Endothelial cell of umbilical vein (primary cell): ENCODE measurements at regions not wholly inside any gene's neighbourhood (a gene's known extent, or its start where the extent isn't known, plus 50 kb on each side); places are given as distances from the start of the nearest gene placed in this dataset.

Experiments used
- BruUV-seq: library from RNA; stranded (reverse); fragments of 400-500 nt; replicated peaks from 2 replicates; lab custom pipeline; 2021; lab: Mats Ljungman, UMichigan
- CTCF ChIA-PET: fragments of 300-600, 350-600 bp; sonication (Branson Sonifier 250); formaldehyde crosslinking; loops from one replicate; lab custom pipeline; 2021; ENCODE audit warnings: antibody characterized with exemption, inconsistent platforms; lab: Charles Lee
- POLR2A ChIA-PET: fragments of 300-600, 350-600 bp; sonication (Branson Sonifier 250); formaldehyde crosslinking; loops from one replicate; lab custom pipeline; 2021; ENCODE audit warnings: antibody characterized with exemption, inconsistent platforms; lab: Charles Lee
- DNase-seq: peaks from one replicate; pipeline ENCODE4 v3.0.0-alpha.2; 2011; ENCODE audit warnings: low read depth, low spot score
- FAIRE-seq: peaks from 2 replicates; lab custom pipeline; 2011; peaks lifted over from hg19 to GRCh38; lab: Jason Lieb, UNC
- H2AFZ ChIP-seq: 2 replicates; pipeline ENCODE4 v1.6.0; 2012; ENCODE audit warnings: low read depth, low read length, control low read depth, inconsistent platforms
- H3K27ac ChIP-seq: 2 replicates; pipeline ENCODE4 v1.5.1; 2011; ENCODE audit warnings: low read depth, mild to moderate bottlenecking, control low read depth, low read length, moderate library complexity; ENCODE audit not compliant: insufficient read depth
- H3K27me3 ChIP-seq, 2 experiments: 2 replicates each; pipeline versions ENCODE4 v1.6.0 to v1.6.1; 2011; ENCODE audit warnings: low read length in 2 of 2, mixed read lengths in 1 of 2; ENCODE audit not compliant: control insufficient read depth in 2 of 2, insufficient read depth in 2 of 2
- H3K36me3 ChIP-seq, 2 experiments: 2 replicates in 1 of 2; 3 replicates in 1 of 2; pipeline ENCODE4 v1.5.1; 2011; ENCODE audit warnings: low read length in 2 of 2, mild to moderate bottlenecking in 1 of 2, moderate library complexity in 1 of 2; ENCODE audit not compliant: control insufficient read depth in 2 of 2, insufficient read depth in 2 of 2; ENCODE audit errors: extremely low read depth in 1 of 2
- H3K4me1 ChIP-seq: 3 replicates; pipeline ENCODE4 v1.5.1; 2011; ENCODE audit warnings: mild to moderate bottlenecking, low read length; ENCODE audit not compliant: control insufficient read depth, insufficient read depth; ENCODE audit errors: extremely low read depth
- H3K4me2 ChIP-seq: 2 replicates; pipeline ENCODE4 v1.6.1; 2011; ENCODE audit warnings: low read length, control low read depth, mixed read lengths; ENCODE audit not compliant: insufficient read depth
- H3K4me3 ChIP-seq, 3 experiments: fragments of 200-600 bp in 1 of 3; sonication (generic), shearing (Covaris generic) in 1 of 3; replicated peaks in 1 of 3; 2 replicates each; pipeline ENCODE4 v1.5.1; 2011 to 2016; ENCODE audit warnings: control low read depth in 3 of 3, low read length in 3 of 3, mild to moderate bottlenecking in 2 of 3, inconsistent platforms in 1 of 3, low read depth in 1 of 3, moderate library complexity in 1 of 3; ENCODE audit not compliant: insufficient read depth in 1 of 3
- H3K79me2 ChIP-seq: 2 replicates; pipeline ENCODE4 v1.6.0; 2012; ENCODE audit warnings: low read length, inconsistent platforms; ENCODE audit not compliant: control insufficient read depth, insufficient read depth
- H3K9ac ChIP-seq: replicated peaks from 2 replicates; pipeline ENCODE3; 2011; ENCODE audit warnings: low read length, control low read depth; ENCODE audit not compliant: insufficient read depth; ENCODE audit errors: extremely low read depth
- H3K9me1 ChIP-seq: replicated peaks from 3 replicates; pipeline ENCODE4 v1.6.0; 2011; ENCODE audit warnings: mild to moderate bottlenecking, low read length; ENCODE audit not compliant: control insufficient read depth, insufficient read depth; ENCODE audit errors: extremely low read depth
- H3K9me3 ChIP-seq: replicated peaks from 2 replicates; pipeline ENCODE4 v1.5.1; 2012; ENCODE audit warnings: low read length, inconsistent platforms; ENCODE audit not compliant: control insufficient read depth, insufficient read depth
- H4K20me1 ChIP-seq: replicated peaks from 2 replicates; pipeline ENCODE3; 2011; ENCODE audit warnings: mild to moderate bottlenecking, low read length; ENCODE audit not compliant: control insufficient read depth, insufficient read depth; ENCODE audit errors: extremely low read depth
- CTCF ChIP-seq, 2 donors: IDR thresholded peaks; 1 replicate in 1 of 2; 2 replicates in 1 of 2; pipeline ENCODE4 v1.5.1; 2011; ENCODE audit warnings: low read length in 2 of 2, mild to moderate bottlenecking in 2 of 2, moderate library complexity in 2 of 2, control low read depth in 1 of 2, inconsistent platforms in 1 of 2, low read depth in 1 of 2; ENCODE audit not compliant: insufficient read depth in 1 of 2; ENCODE audit errors: extremely low read depth in 1 of 2
- EZH2 ChIP-seq: IDR thresholded peaks from 2 replicates; pipeline ENCODE4 v1.6.1; 2012; ENCODE audit warnings: borderline replicate concordance, low read depth, mild to moderate bottlenecking, moderate library complexity, low read length, inconsistent platforms; ENCODE audit not compliant: severe bottlenecking
- FOS ChIP-seq: IDR thresholded peaks from 2 replicates; pipeline ENCODE4 v1.6.1; 2011; ENCODE audit warnings: mild to moderate bottlenecking, low read length, moderate library complexity, borderline replicate concordance; ENCODE audit not compliant: insufficient read depth
- GATA2 ChIP-seq: IDR thresholded peaks from 2 replicates; pipeline ENCODE4 v1.7.0; 2011; ENCODE audit warnings: low read depth, mild to moderate bottlenecking, moderate library complexity, mixed read lengths, low read length; ENCODE audit not compliant: insufficient read length, insufficient read depth
- JUN ChIP-seq: IDR thresholded peaks from 2 replicates; pipeline ENCODE4 v1.6.1; 2011; ENCODE audit warnings: borderline replicate concordance, low read depth; ENCODE audit not compliant: insufficient read length, insufficient read depth
- MAX ChIP-seq: IDR thresholded peaks from 2 replicates; pipeline ENCODE4 v1.6.1; 2011; ENCODE audit not compliant: insufficient read depth, insufficient read length
- MYC ChIP-seq: IDR thresholded peaks from one replicate; pipeline ENCODE4 v1.6.1; 2011; ENCODE audit warnings: mild to moderate bottlenecking, low read depth, low read length
- POLR2A ChIP-seq: IDR thresholded peaks from 2 replicates; pipeline ENCODE4 v1.6.1; 2012; ENCODE audit warnings: low read depth, mild to moderate bottlenecking, control low read depth, low read length
- POLR2AphosphoS5 ChIP-seq: IDR thresholded peaks from 2 replicates; pipeline ENCODE4 v1.6.1; 2012; ENCODE audit warnings: low read depth, mild to moderate bottlenecking, control low read depth, low read length, moderate library complexity; ENCODE audit not compliant: insufficient read depth
- dilution Hi-C: fragments of 300-500 bp; cut with MboI; formaldehyde crosslinking; loops from one replicate; pipeline ENCODE4 v1.15.0; 2019; ENCODE audit warnings: low sequenced_read_pairs; ENCODE audit not compliant: extremely low pct_ligation_motif_present
- intact Hi-C: fragments of 100-400 bp; cut with micrococcal nuclease; formaldehyde crosslinking; loops from one replicate; pipeline ENCODE4 v1.10.0; 2022

GRCh38 chr12:124722878-124723277 is 140.8 kb downstream of the SCARB1 start:
- Histone ChIP-seq H3K9me1 (no peaks in the 10 kb centered on the region), H2AFZ (no peak overlapping the region), H3K4me1 (peaks cover 28% of the 10 kb centered on the region), H3K9me3 (no peaks in the 10 kb centered on the region), H3K79me2 (no peaks in the 10 kb centered on the region), H3K27me3 (no peaks in the 10 kb centered on the region), H3K9ac (no peak overlapping the region), H4K20me1 (no peaks in the 10 kb centered on the region), H3K4me2 (no peak overlapping the region), H3K4me3 (no peak overlapping the region), H3K27ac (no peak overlapping the region), H3K36me3 (no peaks in the 10 kb centered on the region)
- BruUV-seq: no TSS peak
- DNase-seq (no peak), FAIRE-seq (no peak)
- CTCF ChIA-PET: no interaction called here
- POLR2A ChIA-PET: no interaction called here
- TF ChIP-seq FOS (no peak), CTCF (IDR thresholded peaks at IDR 0.05; ENCODE audit: extremely low read depth in 1 of 2, insufficient read depth in 1 of 2, low read depth in 1 of 2, low read length in 2 of 2) (no peak), MYC (no peak), EZH2 (no peak), GATA2 (no peak), MAX (no peak), POLR2A (no peak), JUN (no peak), POLR2AphosphoS5 (no peak)
- dilution Hi-C loops (no loop called here), intact Hi-C loops (no loop called here)
